Parathyroid adenoma (tissue), 2 donors: ENCODE measurements at regions not wholly inside any gene's neighbourhood (a gene's known extent, or its start where the extent isn't known, plus 50 kb on each side); places are given as distances from the start of the nearest gene placed in this dataset.

Experiments
- H2AFZ ChIP-seq: fragments of 300-600 bp; sonication (generic); one replicate; pipeline ENCODE4 v1.7.0; 2017; ENCODE audit warnings: antibody characterized with exemption, mild to moderate bottlenecking
- H3K27ac ChIP-seq: fragments of 300-600 bp; sonication (generic); one replicate; pipeline ENCODE4 v1.7.0; 2017
- H3K27me3 ChIP-seq: fragments of 300-600 bp; sonication (generic); one replicate; pipeline ENCODE4 v1.7.0; 2017; ENCODE audit warnings: low read length; ENCODE audit not compliant: control insufficient read depth, insufficient read depth
- H3K36me3 ChIP-seq: fragments of 300-600 bp; sonication (generic); one replicate; pipeline ENCODE4 v1.7.0; 2017; ENCODE audit warnings: low read length; ENCODE audit not compliant: control insufficient read depth, insufficient read depth
- H3K4me1 ChIP-seq: fragments of 300-600 bp; sonication (generic); one replicate; pipeline ENCODE4 v1.7.0; 2017; ENCODE audit warnings: control low read depth
- H3K4me2 ChIP-seq: fragments of 300-600 bp; sonication (generic); one replicate; pipeline ENCODE4 v1.7.0; 2017; ENCODE audit warnings: low read length
- H3K4me3 ChIP-seq: fragments of 300-600 bp; sonication (generic); one replicate; pipeline ENCODE4 v1.7.0; 2017; ENCODE audit warnings: low read depth, low read length
- H3K79me2 ChIP-seq: fragments of 300-600 bp; sonication (generic); one replicate; pipeline ENCODE4 v1.7.0; 2017; ENCODE audit warnings: control low read depth
- H3K9ac ChIP-seq: fragments of 300-600 bp; sonication (generic); one replicate; pipeline ENCODE4 v1.7.0; 2017; ENCODE audit warnings: mild to moderate bottlenecking
- H3K9me3 ChIP-seq: fragments of 300-600 bp; sonication (generic); one replicate; pipeline ENCODE4 v1.7.0; 2017; ENCODE audit warnings: low read length; ENCODE audit not compliant: control insufficient read depth
- CTCF ChIP-seq: fragments of 300-600 bp; sonication (generic); IDR thresholded peaks from one replicate; pipeline ENCODE4 v1.7.0; 2017; ENCODE audit warnings: antibody characterized with exemption, mild to moderate bottlenecking
- donor health status: primary hyperparathyroidism.

- Histone ChIP-seq H3K36me3 (no peaks in the 10 kb centered on the region), H3K9ac (no peak overlapping the region), H3K4me3 (no peak overlapping the region), H3K4me2 (no peak overlapping the region), H3K79me2 (no peaks in the 10 kb centered on the region), H2AFZ (no peak overlapping the region), H3K9me3 (no peaks in the 10 kb centered on the region), H3K4me1 (no peaks in the 10 kb centered on the region), H3K27me3 (no peaks in the 10 kb centered on the region), H3K27ac (no peak overlapping the region)
- TF ChIP-seq CTCF, result no peak
These were observed 450.3 kb upstream of the PCDH7 start for GRCh38 chr4:30269850-30270249.

GRCh38 chr4:30281986-30282385 is 438.2 kb upstream of the PCDH7 start:
- Histone ChIP-seq H3K4me2 (no peak overlapping the region), H3K9me3 (no peaks in the 10 kb centered on the region), H3K4me3 (no peak overlapping the region), H3K27ac (no peak overlapping the region), H3K27me3 (no peaks in the 10 kb centered on the region), H3K9ac (no peak overlapping the region), H3K79me2 (no peaks in the 10 kb centered on the region), H2AFZ (no peak overlapping the region), H3K36me3 (no peaks in the 10 kb centered on the region), H3K4me1 (no peaks in the 10 kb centered on the region)
- TF ChIP-seq CTCF, result no peak

GRCh38 chr4:30283336-30283735 is 436.8 kb upstream of the PCDH7 start:
- no peak overlapping the region for H2AFZ ChIP-seq
- H3K9ac ChIP-seq, result no peak overlapping the region
- H3K79me2 ChIP-seq, result no peaks in the 10 kb centered on the region
- no peak for TF ChIP-seq CTCF
- H3K27ac ChIP-seq, result no peak overlapping the region
- no peak overlapping the region for H3K4me2 ChIP-seq
- H3K9me3 ChIP-seq, result no peaks in the 10 kb centered on the region
- no peak overlapping the region for H3K4me3 ChIP-seq
- no peaks in the 10 kb centered on the region for H3K27me3 ChIP-seq
- H3K4me1 ChIP-seq, result no peaks in the 10 kb centered on the region
- H3K36me3 ChIP-seq, result no peaks in the 10 kb centered on the region

- Histone ChIP-seq H3K9me3 (no peaks in the 10 kb centered on the region), H3K4me1 (no peaks in the 10 kb centered on the region), H3K27me3 (no peaks in the 10 kb centered on the region), H3K4me3 (no peak overlapping the region), H3K36me3 (no peaks in the 10 kb centered on the region), H3K27ac (no peak overlapping the region), H3K4me2 (no peak overlapping the region), H2AFZ (no peak overlapping the region), H3K9ac (no peak overlapping the region), H3K79me2 (no peaks in the 10 kb centered on the region)
- no peak for TF ChIP-seq CTCF
These were observed 425.9 kb upstream of the PCDH7 start for GRCh38 chr4:30294295-30294694.

GRCh38 chr4:30295652-30296051 is 424.5 kb upstream of the PCDH7 start:
- Histone ChIP-seq H3K36me3 (no peaks in the 10 kb centered on the region), H3K4me2 (no peak overlapping the region), H3K9ac (no peak overlapping the region), H3K27me3 (no peaks in the 10 kb centered on the region), H3K27ac (no peak overlapping the region), H3K9me3 (no peaks in the 10 kb centered on the region), H3K4me3 (no peak overlapping the region), H3K4me1 (no peaks in the 10 kb centered on the region), H2AFZ (no peak overlapping the region), H3K79me2 (no peaks in the 10 kb centered on the region)
- TF ChIP-seq CTCF, result no peak
